PC-9 (cell line): ENCODE measurements at regions not wholly inside any gene's neighbourhood (a gene's known extent, or its start where the extent isn't known, plus 50 kb on each side); places are given as distances from the start of the nearest gene placed in this dataset.

Experiments
- BruUV-seq: library from RNA; stranded (reverse); fragments of 400-500 nt; replicated peaks from 2 replicates; lab custom pipeline; 2021; lab: Mats Ljungman, UMichigan
- CTCF ChIA-PET: fragments of 300-600 bp; sonication (Branson Sonifier 250); formaldehyde crosslinking; loops from one replicate; lab custom pipeline; 2022; ENCODE audit warnings: antibody characterized with exemption; lab: Charles Lee
- POLR2A ChIA-PET: fragments of 300-600 bp; sonication (Branson Sonifier 250); formaldehyde crosslinking; loops from one replicate; lab custom pipeline; 2022; ENCODE audit warnings: antibody characterized with exemption; ENCODE audit not compliant: unreplicated experiment; lab: Charles Lee
- DNase-seq, 2 experiments: peaks; one replicate each; pipeline versions ENCODE4 v3.0.0 to v3.0.0-alpha.2; 2015 to 2022; ENCODE audit warnings: mixed read lengths in 1 of 2
- H2AFZ ChIP-seq: fragments of 200-600 bp; sonication (generic); 2 replicates; pipeline ENCODE4 v1.8.1; 2017; ENCODE audit warnings: antibody characterized with exemption
- H3F3A ChIP-seq: fragments of 200-600 bp; sonication (generic); 2 replicates; pipeline ENCODE4 v1.8.1; 2017; ENCODE audit warnings: antibody characterized with exemption, mild to moderate bottlenecking, low read depth; ENCODE audit not compliant: insufficient read depth
- H3K27ac ChIP-seq: fragments of 200-600 bp; sonication (generic); 2 replicates; pipeline ENCODE4 v1.6.1; 2016; ENCODE audit warnings: mixed run types
- H3K27me3 ChIP-seq: fragments of 200-600 bp; sonication (generic); 2 replicates; pipeline ENCODE4 v1.6.1; 2016; ENCODE audit warnings: low read depth, mixed run types; ENCODE audit not compliant: insufficient read depth
- H3K36me3 ChIP-seq: fragments of 200-600 bp; sonication (generic); 2 replicates; pipeline ENCODE4 v1.6.1; 2016; ENCODE audit warnings: low read depth, mixed run types
- H3K4me1 ChIP-seq: fragments of 200-600 bp; sonication (generic); replicated peaks from 2 replicates; pipeline ENCODE4 v1.6.1; 2016; ENCODE audit warnings: mixed run types; ENCODE audit not compliant: insufficient read depth
- H3K4me2 ChIP-seq: fragments of 200-600 bp; sonication (generic); 2 replicates; pipeline ENCODE4 v1.6.1; 2017; ENCODE audit warnings: mixed run types
- H3K4me3 ChIP-seq: fragments of 200-600 bp; sonication (generic); 2 replicates; pipeline ENCODE4 v1.6.1; 2016; ENCODE audit warnings: mixed run types
- H3K79me2 ChIP-seq: fragments of 200-600 bp; sonication (generic); 2 replicates; pipeline ENCODE4 v1.6.1; 2017; ENCODE audit warnings: low read depth, mixed run types
- H3K9me2 ChIP-seq: fragments of 200-600 bp; sonication (generic); 2 replicates; pipeline ENCODE4 v1.8.1; 2017; ENCODE audit warnings: mild to moderate bottlenecking; ENCODE audit not compliant: insufficient read depth
- H3K9me3 ChIP-seq: fragments of 200-600 bp; sonication (generic); 2 replicates; pipeline ENCODE4 v1.8.1; 2016; ENCODE audit warnings: low read depth; ENCODE audit not compliant: insufficient read depth
- H4K20me1 ChIP-seq: fragments of 200-600 bp; sonication (generic); 2 replicates; pipeline ENCODE4 v1.8.1; 2017; ENCODE audit not compliant: insufficient read depth
- CTCF ChIP-seq: fragments of 200-600 bp; sonication (generic); conservative IDR thresholded peaks from 2 replicates; pipeline ENCODE4 v1.6.1; 2017; ENCODE audit warnings: mixed run types, antibody characterized with exemption, mild to moderate bottlenecking, moderate library complexity
- EZH2 ChIP-seq: fragments of 200-600 bp; sonication (generic); IDR thresholded peaks from 2 replicates; pipeline ENCODE4 v1.8.0; 2017; ENCODE audit warnings: antibody characterized with exemption, low read depth
- intact Hi-C: fragments of 100-400 bp; cut with micrococcal nuclease; formaldehyde crosslinking; loops from one replicate; pipeline ENCODE4 v1.10.0; 2022; ENCODE audit not compliant: unreplicated experiment

GRCh38 chr9:90107040-90107725, 502.4 kb downstream of the GADD45G start:
- DNase-seq, result peak; percentile 14 to 50
- no TSS peak for BruUV-seq
- peaks cover 40% of the 10 kb centered on the region; the same call in 1 of the 2 replicates for H3K27me3 ChIP-seq
- POLR2A ChIA-PET, result no interaction called here
- no peak overlapping the region for H3K4me2 ChIP-seq
- H3K4me1 ChIP-seq, result no peaks in the 10 kb centered on the region
- CTCF ChIA-PET, result no interaction called here
- H3K9me3 ChIP-seq, result no peaks in the 10 kb centered on the region
- H4K20me1 ChIP-seq, result no peaks in the 10 kb centered on the region
- no peaks in the 10 kb centered on the region for H3K79me2 ChIP-seq
- TF ChIP-seq CTCF, result no peak
- H3F3A ChIP-seq, result no peaks in the 10 kb centered on the region
- no peaks in the 10 kb centered on the region for H3K9me2 ChIP-seq
- intact Hi-C loops, result no loop called here
- no peak overlapping the region for H3K4me3 ChIP-seq
- H3K36me3 ChIP-seq, result no peaks in the 10 kb centered on the region
- no peak overlapping the region for H3K27ac ChIP-seq
- no peak overlapping the region for H2AFZ ChIP-seq

GRCh38 chr9:90107726-90108655, 503.2 kb downstream of the GADD45G start:
- ChIA-PET CTCF (no interaction called here), POLR2A (no interaction called here)
- H3K9me2 ChIP-seq, result no peaks in the 10 kb centered on the region
- intact Hi-C loops, result no loop called here
- H3K36me3 ChIP-seq, result no peaks in the 10 kb centered on the region
- no peaks in the 10 kb centered on the region for H4K20me1 ChIP-seq
- no peak for TF ChIP-seq CTCF
- no peak overlapping the region for H3K27ac ChIP-seq
- no TSS peak for BruUV-seq
- peaks cover 42% of the 10 kb centered on the region; the same call in 1 of the 2 replicates for H3K27me3 ChIP-seq
- no peaks in the 10 kb centered on the region for H3F3A ChIP-seq
- H3K4me1 ChIP-seq, result no peaks in the 10 kb centered on the region
- no peak overlapping the region for H3K4me3 ChIP-seq
- H3K4me2 ChIP-seq, result no peak overlapping the region
- H3K79me2 ChIP-seq, result no peaks in the 10 kb centered on the region
- H2AFZ ChIP-seq, result no peak overlapping the region
- no peak for DNase-seq
- no peaks in the 10 kb centered on the region for H3K9me3 ChIP-seq

GRCh38 chr9:90112788-90113187, 508.0 kb downstream of the GADD45G start:
- POLR2A ChIA-PET, result no interaction called here

More at GRCh38 chr9:90112788-90113187, 508.0 kb downstream of the GADD45G start:
- Histone ChIP-seq H3K9me3 (no peaks in the 10 kb centered on the region), H4K20me1 (no peaks in the 10 kb centered on the region), H2AFZ (no peak overlapping the region), H3K27me3 (peaks cover 34% of the 10 kb centered on the region), H3K4me3 (no peak overlapping the region), H3K79me2 (no peaks in the 10 kb centered on the region), H3K4me1 (no peaks in the 10 kb centered on the region), H3K36me3 (no peaks in the 10 kb centered on the region), H3K27ac (no peak overlapping the region), H3F3A (no peaks in the 10 kb centered on the region), H3K4me2 (no peak overlapping the region), H3K9me2 (no peaks in the 10 kb centered on the region)
- TF ChIP-seq CTCF, result no peak
- no peak for TF ChIP-seq EZH2
- no peak for DNase-seq
- CTCF ChIA-PET, result no interaction called here
- intact Hi-C loops, result no loop called here
- no TSS peak for BruUV-seq
